HT-29 (cell line): ENCODE measurements at regions not wholly inside any gene's neighbourhood (a gene's known extent, or its start where the extent isn't known, plus 50 kb on each side); places are given as distances from the start of the nearest gene placed in this dataset.

ENCODE experiments used
- DNase-seq: peaks from one replicate; pipeline ENCODE4 v3.0.0-alpha.2; 2015; ENCODE audit warnings: low spot score

DNA sequence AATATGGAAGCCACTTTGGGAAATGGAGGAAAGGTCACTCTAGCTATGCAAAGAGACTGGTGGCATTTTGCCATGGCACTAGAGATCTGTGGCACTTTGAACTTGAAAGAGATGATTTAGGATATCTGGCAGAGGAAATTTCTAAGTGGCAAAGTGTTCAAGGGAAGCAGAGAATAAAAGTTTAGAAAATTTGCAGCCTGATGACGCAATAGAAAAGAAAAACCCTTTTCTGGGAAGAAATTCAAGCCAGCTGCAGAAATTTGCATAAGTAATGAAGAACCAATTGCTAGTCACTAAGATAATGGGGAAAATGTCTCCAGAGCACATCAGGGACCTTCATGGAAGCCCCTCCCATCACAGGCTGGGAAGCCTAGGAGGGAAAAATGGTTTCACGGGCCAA is 191.1 kb upstream of the B3GALT2 start:
- no peak for DNase-seq

DNA sequence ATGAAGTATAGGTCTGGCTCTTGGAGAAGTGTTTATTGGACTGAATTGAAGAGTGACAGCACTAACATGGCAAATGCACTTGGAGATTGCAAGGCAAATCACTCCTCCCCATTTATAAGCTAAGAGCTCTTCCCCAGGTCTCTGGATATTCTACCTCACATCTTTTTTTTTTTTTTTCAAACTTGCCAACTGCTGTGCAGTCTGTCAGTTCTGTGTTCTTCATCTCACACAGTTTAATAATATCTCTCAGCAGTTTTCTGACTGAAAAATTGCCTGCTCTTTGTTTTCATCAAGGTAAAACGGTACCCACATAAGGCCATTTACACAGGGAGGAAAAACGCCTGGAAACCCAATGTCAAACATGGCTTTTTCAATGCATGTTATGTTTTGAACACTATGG is 186.1 kb upstream of the B3GALT2 start:
- no peak for DNase-seq

DNA sequence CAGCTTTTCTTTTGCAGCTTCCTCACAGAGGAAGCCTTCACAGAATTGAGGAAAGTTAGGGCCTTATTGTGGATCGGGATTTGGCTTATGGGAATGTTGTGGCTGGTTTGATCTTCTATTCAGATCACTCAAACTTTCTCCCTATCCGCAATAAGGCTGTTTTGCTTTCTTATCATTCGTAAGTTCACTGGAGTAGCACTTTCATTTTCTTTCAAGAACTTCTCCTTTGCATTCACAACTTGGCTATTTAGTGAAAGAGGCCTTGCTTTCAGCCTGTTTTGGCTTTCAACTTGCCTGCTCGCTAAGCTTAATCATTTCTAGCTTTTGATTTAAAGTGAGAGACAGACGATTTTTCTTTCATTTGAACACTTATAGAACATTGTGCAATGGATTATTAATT is 181.9 kb upstream of the B3GALT2 start:
- no peak for DNase-seq

DNA sequence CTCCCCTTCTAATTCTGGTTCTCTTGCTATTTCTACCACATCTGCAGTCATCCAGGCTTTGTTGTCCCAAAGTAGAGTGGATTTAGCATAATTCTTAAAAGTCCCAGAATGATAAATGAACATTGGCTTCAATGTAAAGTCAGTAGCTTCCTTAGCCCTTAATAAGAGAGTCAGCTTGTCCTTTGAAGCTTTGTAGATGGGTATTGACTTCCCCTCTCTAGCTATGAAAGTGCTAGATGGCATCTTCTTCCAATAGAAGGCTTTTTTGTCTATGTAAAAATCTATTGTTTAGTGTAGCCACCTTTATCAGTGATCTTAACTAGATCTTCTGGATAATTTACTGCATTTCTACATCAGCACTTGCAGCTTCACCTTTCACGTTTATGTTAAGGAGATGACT is 181.4 kb upstream of the B3GALT2 start:
- no peak for DNase-seq

DNA sequence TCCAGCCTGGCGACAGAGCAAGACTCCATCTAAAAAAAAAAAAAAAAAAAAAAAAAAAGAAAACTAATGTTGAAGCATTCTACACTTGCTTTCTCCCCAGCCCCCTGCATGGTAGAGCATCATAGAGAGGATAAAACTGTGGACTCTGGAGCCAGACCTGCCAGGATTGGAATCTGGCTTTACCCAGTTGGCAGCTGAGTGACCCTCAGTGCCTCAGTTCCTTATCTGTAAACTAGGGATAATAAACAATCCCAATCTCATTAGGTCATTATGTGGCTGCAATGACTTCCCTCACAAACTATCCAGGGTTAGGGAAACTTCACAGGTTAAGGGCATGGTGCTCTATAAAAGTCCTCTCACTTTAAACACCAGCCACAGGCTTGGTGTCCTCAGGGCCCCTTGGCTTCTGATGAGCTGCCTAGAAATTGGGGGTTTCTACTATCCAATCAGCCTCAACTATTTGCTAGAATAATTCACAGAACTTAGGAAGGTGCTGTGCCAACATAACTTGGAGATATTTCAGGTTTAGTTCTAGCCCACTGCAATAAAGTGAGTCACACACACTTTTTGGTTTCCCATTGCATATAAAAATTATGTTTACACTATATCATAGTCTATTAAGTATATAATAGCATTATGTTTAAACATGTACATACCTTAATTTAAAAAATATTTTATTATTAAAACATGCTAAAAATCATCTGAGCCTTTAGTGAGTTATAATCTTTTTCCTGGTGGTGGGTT is 180.5 kb upstream of the B3GALT2 start:
- no peak for DNase-seq

- no peak for DNase-seq
Observed at GRCh38 chr1:193365966-193366365, 179.6 kb upstream of the B3GALT2 start.

GRCh38 chr1:193359631-193360030 is 173.2 kb upstream of the B3GALT2 start:
- DNase-seq: no peak

GRCh38 chr1:193358419-193358818 is 172.0 kb upstream of the B3GALT2 start:
- DNase-seq: no peak

DNA sequence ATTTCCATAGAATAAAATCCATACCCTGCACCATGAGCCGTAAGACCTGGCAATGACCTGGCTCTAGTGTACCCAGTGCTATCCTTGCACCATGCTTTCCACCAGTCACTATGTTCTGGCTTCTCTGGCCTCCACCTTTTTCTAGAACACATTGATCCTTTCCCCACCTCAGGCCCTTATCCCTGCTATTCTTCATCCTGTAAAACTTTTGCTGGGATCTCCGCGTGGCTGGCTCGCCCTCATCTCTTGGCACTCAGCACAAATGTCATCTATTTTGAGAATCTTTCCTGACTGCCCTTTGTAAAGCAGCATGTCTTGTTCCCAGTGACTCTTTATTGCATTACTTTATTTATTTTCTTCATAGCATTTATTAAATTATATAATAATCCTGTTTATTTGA is 169.8 kb upstream of the B3GALT2 start:
- no peak for DNase-seq

GRCh38 chr1:193355626-193356025 is 169.2 kb upstream of the B3GALT2 start:
- no peak for DNase-seq

DNA sequence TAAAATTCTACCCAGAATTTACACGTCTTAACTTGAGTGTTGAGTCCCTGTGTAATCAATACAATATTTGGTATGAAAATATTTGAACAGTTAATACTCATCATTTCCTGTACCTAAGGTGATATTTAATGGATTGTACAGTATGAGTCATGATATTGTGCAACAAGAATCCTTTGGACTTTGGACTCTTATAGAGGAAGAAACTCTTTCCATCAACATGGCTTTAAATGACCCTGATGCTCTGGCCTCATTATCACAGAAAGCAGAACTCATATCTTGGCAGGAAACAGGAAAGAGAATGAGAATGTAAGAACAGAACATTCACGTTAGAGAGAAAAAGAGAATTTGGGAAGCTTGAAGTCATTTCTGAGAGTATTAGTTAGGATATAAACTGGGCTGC is 168.8 kb upstream of the B3GALT2 start:
- DNase-seq: peak; percentile 90

DNA sequence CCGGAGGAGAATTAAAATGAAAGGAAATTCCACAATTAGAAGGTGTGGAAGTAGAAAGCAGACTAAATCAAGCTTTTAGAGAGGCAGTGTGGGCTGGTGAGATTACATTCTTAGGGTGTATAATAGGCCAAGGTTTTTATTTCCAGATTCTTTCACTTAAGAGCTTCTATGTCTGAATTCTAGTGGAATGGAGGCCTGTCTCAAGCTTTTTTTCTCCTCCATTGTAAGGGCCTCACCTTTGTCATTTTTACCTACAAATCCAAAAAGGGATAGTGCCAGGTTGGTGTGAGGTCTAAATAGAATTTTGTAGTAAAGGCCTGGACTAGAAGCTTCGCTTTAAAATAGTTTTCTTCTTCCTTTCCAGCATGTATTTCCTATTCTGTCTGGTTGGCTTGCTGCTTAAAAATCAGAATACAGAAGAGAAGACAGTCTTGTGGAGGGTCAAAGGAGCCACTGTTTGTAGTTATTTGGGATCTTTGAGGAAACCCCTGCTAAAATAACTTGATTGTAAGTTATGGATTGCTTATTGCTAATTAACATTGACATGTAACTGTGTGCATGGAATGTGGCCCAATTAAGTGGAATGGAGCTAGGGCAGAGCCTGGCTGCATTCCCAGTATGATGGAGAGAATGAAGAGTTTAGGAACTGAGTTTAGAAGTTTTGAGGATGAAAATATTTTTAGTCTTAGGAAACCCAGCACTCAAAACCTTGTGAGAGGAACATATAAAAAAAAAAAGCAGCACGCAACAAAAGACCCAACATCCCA is 162.5 kb upstream of the B3GALT2 start:
- no peak for DNase-seq

DNA sequence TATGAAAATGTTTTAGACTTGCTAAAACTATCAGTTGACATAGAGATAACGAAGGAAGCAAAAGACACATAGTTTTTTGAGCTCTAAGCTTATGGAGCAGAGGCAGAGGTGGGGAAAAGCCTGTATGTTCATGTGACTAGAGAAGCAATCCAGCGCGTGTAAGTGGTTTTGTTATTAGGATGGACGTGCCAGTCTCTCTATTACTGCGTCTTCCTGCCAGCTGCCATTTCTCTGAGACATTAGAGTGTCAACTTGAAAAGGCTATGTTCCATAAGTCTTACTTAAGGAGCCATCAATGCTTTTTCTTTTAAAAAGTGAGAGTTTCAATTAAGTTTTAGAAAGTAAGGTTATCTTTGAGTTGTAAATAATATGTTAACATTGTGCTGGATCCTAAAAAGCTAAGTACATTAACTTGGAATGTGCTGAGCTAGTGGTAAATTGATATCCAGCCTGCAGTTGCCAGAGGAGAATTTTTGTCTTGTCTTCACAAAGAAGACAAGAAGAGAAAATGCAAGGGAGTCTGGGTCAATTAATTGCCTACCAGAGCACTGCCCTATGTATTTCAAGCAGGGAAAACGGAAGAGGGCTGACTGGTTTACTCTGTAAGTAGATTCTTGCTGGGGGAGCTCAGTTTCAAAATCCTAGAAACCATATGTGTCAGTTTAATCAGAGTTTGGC is 161.8 kb upstream of the B3GALT2 start:
- DNase-seq: no peak

- no peak for DNase-seq
Observed at GRCh38 chr1:193346085-193346484, 159.7 kb upstream of the B3GALT2 start.

GRCh38 chr1:193342811-193343210 is 156.4 kb upstream of the B3GALT2 start:
- no peak for DNase-seq

- DNase-seq: no peak
Observed at GRCh38 chr1:193340331-193340730, 153.9 kb upstream of the B3GALT2 start.

- DNase-seq: no peak
Observed at GRCh38 chr1:193339401-193339800, 153.0 kb upstream of the B3GALT2 start.

GRCh38 chr1:193338194-193338593 is 151.8 kb upstream of the B3GALT2 start:
- no peak for DNase-seq

DNA sequence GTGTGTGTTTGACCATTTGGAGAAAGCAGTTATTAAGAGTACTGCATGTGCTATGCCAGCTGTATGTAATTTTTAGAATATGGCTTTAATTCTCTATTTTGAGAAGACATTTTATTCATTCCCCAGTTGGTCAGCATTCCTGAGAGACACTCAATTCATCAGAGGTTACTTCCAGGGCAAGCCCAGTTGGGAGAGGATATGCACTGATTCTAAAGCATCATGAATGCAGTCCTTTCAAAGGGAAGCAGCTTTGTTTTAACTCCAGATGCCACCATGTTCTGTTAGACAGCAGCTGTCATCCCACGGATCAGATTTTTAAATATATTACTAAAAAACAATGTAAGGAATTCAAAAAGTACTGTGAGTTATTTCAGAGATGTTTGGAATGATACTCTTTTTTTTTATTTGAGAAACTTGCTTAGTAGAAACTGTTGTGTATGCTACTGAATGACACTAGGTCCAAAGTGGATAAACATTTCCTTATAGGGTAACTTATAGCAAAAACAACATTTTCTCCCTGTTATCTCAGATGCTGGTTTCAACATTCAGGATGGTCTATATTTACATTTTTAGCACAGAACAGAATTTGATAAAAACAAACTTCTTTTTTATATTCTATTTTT is 149.5 kb upstream of the B3GALT2 start:
- DNase-seq: no peak

- DNase-seq: no peak
Observed at GRCh38 chr1:193333166-193333565, 146.8 kb upstream of the B3GALT2 start.

GRCh38 chr1:193326296-193326695 is 139.9 kb upstream of the B3GALT2 start:
- DNase-seq: no peak

DNA sequence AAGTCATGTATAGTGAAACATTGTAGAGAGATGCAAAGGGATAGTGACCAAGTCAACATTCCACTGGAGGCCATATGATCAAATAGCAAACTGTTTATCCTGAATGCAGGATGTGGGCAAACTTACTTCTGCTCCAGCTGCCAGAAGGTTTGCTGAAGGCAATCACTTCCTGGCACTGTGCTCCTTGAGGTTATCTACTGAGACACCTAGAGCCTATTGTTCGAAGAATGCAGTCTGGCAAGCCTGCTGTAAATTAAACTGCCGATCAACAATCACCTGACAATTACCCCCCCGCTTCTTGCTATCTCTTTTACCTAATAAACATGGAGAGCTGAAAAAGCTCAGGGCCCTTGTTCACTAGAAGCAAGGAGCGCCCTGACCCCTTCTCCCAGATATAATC is 139.4 kb upstream of the B3GALT2 start:
- DNase-seq: no peak
